Neuronal stem cell (in vitro differentiated cells): ENCODE measurements at regions not wholly inside any gene's neighbourhood (a gene's known extent, or its start where the extent isn't known, plus 50 kb on each side); places are given as distances from the start of the nearest gene placed in this dataset.

Source experiments
- DNase-seq: peaks from one replicate; pipeline ENCODE4 v3.0.0-alpha.2; 2013; ENCODE audit warnings: low spot score
- H2AFZ ChIP-seq: one replicate; pipeline ENCODE4 v1.6.1; 2013; ENCODE audit warnings: mild to moderate bottlenecking, low read length, inconsistent platforms
- H2AK5ac ChIP-seq: 2 replicates; pipeline ENCODE4 v1.6.1; 2013; ENCODE audit warnings: low read depth, mild to moderate bottlenecking, inconsistent platforms, low read length, moderate library complexity, mixed read lengths
- H2BK120ac ChIP-seq: 2 replicates; pipeline ENCODE4 v1.6.1; 2013; ENCODE audit warnings: low read depth, mild to moderate bottlenecking, inconsistent platforms, low read length, moderate library complexity, mixed read lengths
- H2BK12ac ChIP-seq: one replicate; pipeline ENCODE4 v1.6.1; 2013; ENCODE audit warnings: low read length, inconsistent platforms
- H2BK15ac ChIP-seq: 2 replicates; pipeline ENCODE4 v1.6.1; 2013; ENCODE audit warnings: mild to moderate bottlenecking, low read length, inconsistent platforms, mixed read lengths
- H2BK5ac ChIP-seq: one replicate; pipeline ENCODE4 v1.6.1; 2013; ENCODE audit warnings: inconsistent platforms, mild to moderate bottlenecking, low read length, moderate library complexity
- H3K14ac ChIP-seq: one replicate; pipeline ENCODE4 v1.6.1; 2013; ENCODE audit warnings: low read length, inconsistent platforms
- H3K18ac ChIP-seq: 2 replicates; pipeline ENCODE4 v1.6.1; 2013; ENCODE audit warnings: low read length, inconsistent platforms
- H3K23ac ChIP-seq: 2 replicates; pipeline ENCODE4 v1.6.1; 2013; ENCODE audit warnings: low read depth, mild to moderate bottlenecking, mixed read lengths, low read length, inconsistent platforms; ENCODE audit not compliant: poor library complexity
- H3K27ac ChIP-seq: replicated peaks from 3 replicates; pipeline ENCODE4 v1.5.1; 2013; ENCODE audit warnings: low read length, inconsistent platforms
- H3K27me3 ChIP-seq, 3 experiments: 2 replicates each; pipeline ENCODE4 v1.6.1; 2013; ENCODE audit warnings: low read length in 3 of 3, mild to moderate bottlenecking in 2 of 3, inconsistent platforms in 1 of 3, low read depth in 1 of 3, mixed read lengths in 1 of 3, moderate library complexity in 1 of 3; ENCODE audit not compliant: control insufficient read depth in 3 of 3, insufficient read depth in 3 of 3
- H3K36me3 ChIP-seq, 2 donors: replicated peaks in 1 of 2; 2 replicates each; pipeline ENCODE4 v1.6.1; 2013; ENCODE audit warnings: low read length in 2 of 2; ENCODE audit not compliant: control insufficient read depth in 2 of 2, insufficient read depth in 2 of 2
- H3K4ac ChIP-seq: 2 replicates; pipeline ENCODE4 v1.6.1; 2013; ENCODE audit warnings: inconsistent platforms, mild to moderate bottlenecking, low read length, moderate library complexity
- H3K4me1 ChIP-seq, 2 donors: 1 replicate in 1 of 2; 2 replicates in 1 of 2; pipeline ENCODE4 v1.6.1; 2013; ENCODE audit warnings: low read length in 2 of 2, low read depth in 1 of 2; ENCODE audit not compliant: control insufficient read depth in 2 of 2, insufficient read depth in 1 of 2
- H3K4me2 ChIP-seq: one replicate; pipeline ENCODE4 v1.6.1; 2013; ENCODE audit warnings: mild to moderate bottlenecking, low read length, inconsistent platforms; ENCODE audit not compliant: insufficient read depth, poor library complexity, severe bottlenecking
- H3K4me3 ChIP-seq, 2 donors: 2 replicates each; pipeline ENCODE4 v1.5.1; 2013; ENCODE audit warnings: low read length in 2 of 2, mild to moderate bottlenecking in 2 of 2, inconsistent platforms in 1 of 2, moderate library complexity in 1 of 2
- H3K79me1 ChIP-seq: one replicate; pipeline ENCODE4 v1.6.1; 2013; ENCODE audit warnings: low read depth, mild to moderate bottlenecking, inconsistent platforms, low read length, moderate library complexity
- H3K9ac ChIP-seq: one replicate; pipeline ENCODE4 v1.6.1; 2013; ENCODE audit warnings: mild to moderate bottlenecking, low read depth, low read length, inconsistent platforms; ENCODE audit not compliant: poor library complexity
- H3K9me3 ChIP-seq, 2 donors: replicated peaks in 1 of 2; 2 replicates each; pipeline versions ENCODE3 to v1.6.1; 2013; ENCODE audit warnings: low read length in 2 of 2, mild to moderate bottlenecking in 2 of 2, inconsistent platforms in 1 of 2, low read depth in 1 of 2, mixed read lengths in 1 of 2, moderate library complexity in 1 of 2; ENCODE audit not compliant: control insufficient read depth in 2 of 2, insufficient read depth in 1 of 2
- H4K8ac ChIP-seq: one replicate; pipeline ENCODE4 v1.6.1; 2013; ENCODE audit warnings: low read depth, mild to moderate bottlenecking, inconsistent platforms, low read length, moderate library complexity
- H4K91ac ChIP-seq: one replicate; pipeline ENCODE4 v1.6.1; 2013; ENCODE audit warnings: low read length, low read depth, mild to moderate bottlenecking, inconsistent platforms; ENCODE audit not compliant: poor library complexity
- WGBS, 2 donors: extraction: QIAGEN DNeasy Blood & Tissue Kit; methylation state at CpG; one replicate each; pipeline ENCODE4 v1.1.7; 2013; ENCODE audit warnings: missing lambda C conversion rate in 2 of 2, mixed read lengths in 1 of 2; ENCODE audit not compliant: insufficient read length in 2 of 2, insufficient replicate concordance in 1 of 2; ENCODE audit errors: extremely low coverage in 2 of 2; 5-methylcytosine and 5-hydroxymethylcytosine counted together

GRCh38 chr6:148251891-148252290, 90.7 kb upstream of the SASH1 start:
- H3K18ac ChIP-seq, result no peak overlapping the region
- no peak overlapping the region for H3K27ac ChIP-seq
- H3K4me2 ChIP-seq, result no peak overlapping the region
- no peaks in the 10 kb centered on the region for H3K79me1 ChIP-seq
- H2AK5ac ChIP-seq, result no peak overlapping the region
- WGBS, 2 donors, result no CpG with 5 or more reads among the region's 7 CpGs
- no peak overlapping the region for H4K91ac ChIP-seq
- H2BK120ac ChIP-seq, result no peak overlapping the region
- no peak overlapping the region for H2BK15ac ChIP-seq
- no peak overlapping the region for H3K4me3 ChIP-seq
- no peaks in the 10 kb centered on the region for H3K36me3 ChIP-seq
- no peak overlapping the region for H2BK5ac ChIP-seq
- H3K27me3 ChIP-seq, result no peaks in the 10 kb centered on the region
- peaks cover 0 to 6% of the 10 kb centered on the region in 2 donors for H3K4me1 ChIP-seq
- no peak overlapping the region for H3K4ac ChIP-seq
- H3K9me3 ChIP-seq, result no peaks in the 10 kb centered on the region
- H3K14ac ChIP-seq, result no peak overlapping the region
- no peak for DNase-seq
- H4K8ac ChIP-seq, result no peak overlapping the region
- no peak overlapping the region for H2AFZ ChIP-seq
- H3K23ac ChIP-seq, result no peak overlapping the region
- H3K9ac ChIP-seq, result no peak overlapping the region
- no peak overlapping the region for H2BK12ac ChIP-seq

- H2AFZ ChIP-seq, result no peak overlapping the region
- no peak overlapping the region for H2BK120ac ChIP-seq
- H3K9me3 ChIP-seq, result no peaks in the 10 kb centered on the region
- no peak overlapping the region for H3K14ac ChIP-seq
- no peaks in the 10 kb centered on the region for H3K4me1 ChIP-seq
- no peak overlapping the region for H4K91ac ChIP-seq
- no peak overlapping the region for H3K23ac ChIP-seq
- no CpG with 5 or more reads among the region's 6 CpGs for WGBS, 2 donors
- H4K8ac ChIP-seq, result no peak overlapping the region
- no peak overlapping the region for H2BK12ac ChIP-seq
- no peak overlapping the region for H3K9ac ChIP-seq
- H3K79me1 ChIP-seq, result no peaks in the 10 kb centered on the region
- no peak overlapping the region for H3K27ac ChIP-seq
- H3K4me3 ChIP-seq, result no peak overlapping the region
- no peak overlapping the region for H3K4me2 ChIP-seq
- DNase-seq, result no peak
- no peaks in the 10 kb centered on the region for H3K27me3 ChIP-seq
- no peak overlapping the region for H3K4ac ChIP-seq
- H3K36me3 ChIP-seq, result no peaks in the 10 kb centered on the region
- no peak overlapping the region for H2AK5ac ChIP-seq
- no peak overlapping the region for H2BK5ac ChIP-seq
- no peak overlapping the region for H2BK15ac ChIP-seq
- no peak overlapping the region for H3K18ac ChIP-seq
Observed at GRCh38 chr6:148257810-148258209, 84.8 kb upstream of the SASH1 start.

GRCh38 chr6:148258868-148259267, 83.8 kb upstream of the SASH1 start:
- no peak overlapping the region for H2AK5ac ChIP-seq
- H3K4me3 ChIP-seq, result no peak overlapping the region
- no peak overlapping the region for H2BK12ac ChIP-seq
- no peak for DNase-seq
- no peaks in the 10 kb centered on the region for H3K4me1 ChIP-seq
- H4K91ac ChIP-seq, result no peak overlapping the region
- H3K79me1 ChIP-seq, result no peaks in the 10 kb centered on the region
- no peak overlapping the region for H3K4ac ChIP-seq
- H3K23ac ChIP-seq, result no peak overlapping the region
- H4K8ac ChIP-seq, result no peak overlapping the region
- H3K36me3 ChIP-seq, result no peaks in the 10 kb centered on the region
- peaks cover 0 to 8% (median 0%) of the 10 kb centered on the region in 3 experiments for H3K27me3 ChIP-seq
- no peak overlapping the region for H2AFZ ChIP-seq
- WGBS, 2 donors, result no CpG with 5 or more reads among the region's 5 CpGs
- H2BK120ac ChIP-seq, result no peak overlapping the region
- no peak overlapping the region for H3K9ac ChIP-seq
- no peak overlapping the region for H3K18ac ChIP-seq
- H3K14ac ChIP-seq, result no peak overlapping the region
- H3K4me2 ChIP-seq, result no peak overlapping the region
- H3K27ac ChIP-seq, result no peak overlapping the region
- H2BK15ac ChIP-seq, result no peak overlapping the region
- no peak overlapping the region for H2BK5ac ChIP-seq
- H3K9me3 ChIP-seq, result no peaks in the 10 kb centered on the region

- Histone ChIP-seq H2AFZ (no peak overlapping the region), H3K9ac (no peak overlapping the region), H2AK5ac (no peak overlapping the region), H2BK5ac (no peak overlapping the region), H3K14ac (no peak overlapping the region), H3K4me1 (no peaks in the 10 kb centered on the region), H3K4me3 (no peak overlapping the region), H3K79me1 (no peaks in the 10 kb centered on the region), H3K36me3 (no peaks in the 10 kb centered on the region), H2BK15ac (no peak overlapping the region), H4K91ac (no peak overlapping the region), H3K18ac (no peak overlapping the region), H3K4me2 (no peak overlapping the region), H2BK120ac (no peak overlapping the region), H3K4ac (no peak overlapping the region), H3K9me3 (no peaks in the 10 kb centered on the region), H3K27ac (no peak overlapping the region), H3K27me3 (peaks cover 0 to 8% (median 0%) of the 10 kb centered on the region in 3 experiments), H4K8ac (no peak overlapping the region), H3K23ac (no peak overlapping the region), H2BK12ac (no peak overlapping the region)
- DNase-seq, result no peak
- WGBS, 2 donors, result no CpG with 5 or more reads among the region's 6 CpGs
Observed at GRCh38 chr6:148261470-148261869, 81.2 kb upstream of the SASH1 start.
